Lower leg skin (tissue), 4 donors: ENCODE measurements at regions not wholly inside any gene's neighbourhood (a gene's known extent, or its start where the extent isn't known, plus 50 kb on each side); places are given as distances from the start of the nearest gene placed in this dataset.
"Not testable (repeated sequence)": the region's sequence is repeated elsewhere in the genome, so short reads cannot be mapped to it uniquely, and the experiment has no call there.

ENCODE experiments used
- DNase-seq, 2 donors: peaks; one replicate each; pipeline ENCODE4 v3.0.0-alpha.2; 2019; ENCODE audit warnings: low spot score in 2 of 2
- H3K4me3 ChIP-seq: fragments of 200-600 bp; sonication (generic); 2 replicates; pipeline ENCODE4 v1.5.1; 2017; ENCODE audit warnings: mild to moderate bottlenecking, low read depth; ENCODE audit not compliant: poor library complexity, severe bottlenecking
- CTCF ChIP-seq, 3 donors: fragments of 450-650 bp; IDR thresholded peaks; one replicate each; pipeline ENCODE4 v1.5.1; 2016; ENCODE audit warnings: antibody characterized with exemption in 3 of 3, mild to moderate bottlenecking in 3 of 3, moderate library complexity in 2 of 3
- POLR2A ChIP-seq, 2 donors: fragments of 450-650 bp; IDR thresholded peaks; one replicate each; pipeline ENCODE4 v1.6.1; 2016 to 2017; ENCODE audit warnings: antibody characterized with exemption in 2 of 2, mild to moderate bottlenecking in 1 of 2, moderate library complexity in 1 of 2
- WGBS, 2 donors: methylation state at CpG; one replicate each; pipeline ENCODE4 v1.1.5; 2018; 5-methylcytosine and 5-hydroxymethylcytosine counted together
- intact Hi-C: fragments of 100-400 bp; cut with DNase I; formaldehyde crosslinking; loops from one replicate; pipeline ENCODE4 v1.15.0; 2023; ENCODE audit warnings: low total_unique reads

- DNase-seq, result no peak
- WGBS, 2 donors, result 43 to 58% methylated on average over 2 of the region's 2 CpGs
- intact Hi-C loops, result no loop called here
- TF ChIP-seq CTCF (IDR thresholded peaks at IDR 0.05), result no peak
- TF ChIP-seq POLR2A (IDR thresholded peaks at IDR 0.05), result no peak
- no peak overlapping the region for H3K4me3 ChIP-seq
Measured at GRCh38 chr7:11266101-11266500, 292.4 kb downstream of the PHF14 start.

- intact Hi-C loops, result no loop called here
- H3K4me3 ChIP-seq, result no peak overlapping the region
- DNase-seq, result no peak
- TF ChIP-seq CTCF (IDR thresholded peaks at IDR 0.05), result no peak
- no peak for TF ChIP-seq POLR2A (IDR thresholded peaks at IDR 0.05)
- WGBS, 2 donors, result 63 to 66% methylated on average over 2 of the region's 2 CpGs
Measured at GRCh38 chr7:11272352-11272751, 298.7 kb downstream of the PHF14 start.

GRCh38 chr7:11274074-11274473 lies 300.4 kb downstream of the PHF14 start:
- DNase-seq, result no peak
- 74 to 81% methylated on average over 2 of the region's 2 CpGs for WGBS, 2 donors
- intact Hi-C loops, result no loop called here
- TF ChIP-seq POLR2A (IDR thresholded peaks at IDR 0.05), result no peak
- TF ChIP-seq CTCF (IDR thresholded peaks at IDR 0.05), result no peak
- H3K4me3 ChIP-seq, result no peak overlapping the region

DNA sequence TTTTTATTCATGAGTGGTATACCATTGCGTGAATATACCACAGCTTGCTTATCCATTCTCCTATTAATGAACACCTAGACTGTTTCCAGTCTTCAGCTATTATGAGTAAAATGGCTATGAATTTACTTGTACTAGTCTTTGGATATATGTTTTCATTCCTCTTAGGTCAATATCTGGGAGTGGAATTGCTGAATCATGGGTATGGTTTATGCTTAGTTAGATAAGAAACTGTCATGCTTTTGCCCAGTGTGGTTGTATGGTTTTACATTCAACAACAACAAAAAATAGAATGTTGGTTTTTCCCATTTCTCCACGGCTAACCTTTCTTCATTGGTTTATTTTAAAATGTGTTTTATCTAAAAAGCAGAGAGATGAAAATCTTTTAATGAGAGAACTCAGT lies 308.3 kb downstream of the PHF14 start:
- no peak for DNase-seq
- H3K4me3 ChIP-seq, result no peak overlapping the region
- intact Hi-C loops, result no loop called here
- TF ChIP-seq POLR2A (IDR thresholded peaks at IDR 0.05) (no peak), CTCF (IDR thresholded peaks at IDR 0.05) (no peak)
- 50 to 68% methylated on average over 2 of the region's 2 CpGs for WGBS, 2 donors

DNA sequence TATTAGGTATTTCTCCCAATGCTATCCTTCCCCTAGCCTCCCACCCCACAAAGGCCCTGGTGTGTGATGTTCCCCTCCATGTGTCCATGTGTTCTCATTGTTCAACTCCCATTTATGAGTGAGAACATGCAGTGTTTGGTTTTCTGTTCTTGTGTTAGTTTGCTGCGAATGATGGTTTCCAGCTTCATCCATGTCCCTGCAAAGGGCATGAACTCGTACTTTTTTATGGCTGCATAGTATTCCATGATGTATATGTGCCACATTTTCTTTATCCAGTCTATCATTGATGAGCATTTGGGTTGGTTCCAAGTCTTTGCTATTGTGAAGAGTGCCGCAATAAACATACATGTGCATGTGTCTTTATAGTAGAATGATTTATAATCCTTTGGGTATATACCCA lies 309.9 kb downstream of the PHF14 start:
- DNase-seq, H3K4me3 ChIP-seq, intact Hi-C loops: not testable (repeated sequence)
- 91 to 92% methylated on average over 3 of the region's 3 CpGs for WGBS, 2 donors

DNA sequence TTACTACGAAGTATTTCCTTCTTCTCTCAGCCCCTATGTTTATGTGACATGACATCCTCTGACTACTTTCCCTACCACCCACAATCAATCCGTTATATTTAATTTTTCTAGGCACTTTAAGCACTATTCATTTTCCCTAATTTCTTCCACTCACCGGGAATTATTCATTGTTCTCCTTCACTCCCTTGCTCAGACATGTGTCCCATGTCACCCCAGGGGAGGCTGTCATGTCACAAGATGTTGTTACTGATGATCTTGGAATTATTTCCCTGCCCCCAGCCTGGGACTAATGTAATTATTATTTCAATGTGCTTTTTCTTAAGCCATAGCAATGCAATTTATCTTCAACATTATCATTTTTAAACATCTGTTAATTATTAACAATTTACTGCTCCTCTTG lies 317.2 kb downstream of the PHF14 start:
- TF ChIP-seq POLR2A (IDR thresholded peaks at IDR 0.05) (no peak), CTCF (IDR thresholded peaks at IDR 0.05) (no peak)
- intact Hi-C loops, result no loop called here
- H3K4me3 ChIP-seq, result no peak overlapping the region
- WGBS, 2 donors, result 51 to 53% methylated on average over 3 of the region's 3 CpGs
- DNase-seq, result no peak
